ENCODE measurements at regions not wholly inside any gene's neighbourhood (a gene's known extent, or its start where the extent isn't known, plus 50 kb on each side); places are given as distances from the start of the nearest gene placed in this dataset.

DNA sequence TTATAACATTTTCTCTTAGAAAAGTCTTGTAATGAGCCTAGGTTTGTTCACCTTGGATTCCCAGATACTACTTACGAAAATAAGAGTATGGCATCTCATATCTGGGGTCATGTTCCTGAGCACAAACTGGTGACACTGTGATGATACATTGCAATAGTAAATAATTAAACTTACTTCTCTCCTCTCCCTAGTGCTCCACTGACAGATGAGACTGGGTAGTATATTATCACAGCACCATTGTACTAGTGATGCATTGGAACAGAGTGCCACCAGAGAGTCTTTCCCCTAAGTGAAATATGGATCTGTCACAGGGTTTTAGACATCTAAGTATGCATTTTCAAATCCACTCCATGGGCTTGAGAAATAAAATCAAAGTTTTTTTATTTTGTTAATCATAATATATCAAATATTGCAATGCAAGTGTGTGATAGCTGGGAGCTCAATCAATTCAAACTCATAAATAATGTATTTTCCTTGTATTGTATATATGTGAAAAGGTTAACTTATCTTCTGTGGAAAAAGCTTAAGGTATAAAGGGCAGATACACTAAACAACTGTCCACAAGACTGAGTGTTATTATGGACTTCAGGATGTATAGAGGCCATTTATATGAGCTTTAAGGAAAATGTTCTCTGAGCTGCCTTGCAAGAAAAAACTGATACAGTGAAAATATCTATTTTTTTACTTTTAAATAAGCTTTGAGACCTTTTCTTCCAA lies 275.5 kb downstream of the ZWINT start:
- H3K4me1 ChIP-seq = no peaks in the 10 kb centered on the region
- TF ChIP-seq, protein P1, sequence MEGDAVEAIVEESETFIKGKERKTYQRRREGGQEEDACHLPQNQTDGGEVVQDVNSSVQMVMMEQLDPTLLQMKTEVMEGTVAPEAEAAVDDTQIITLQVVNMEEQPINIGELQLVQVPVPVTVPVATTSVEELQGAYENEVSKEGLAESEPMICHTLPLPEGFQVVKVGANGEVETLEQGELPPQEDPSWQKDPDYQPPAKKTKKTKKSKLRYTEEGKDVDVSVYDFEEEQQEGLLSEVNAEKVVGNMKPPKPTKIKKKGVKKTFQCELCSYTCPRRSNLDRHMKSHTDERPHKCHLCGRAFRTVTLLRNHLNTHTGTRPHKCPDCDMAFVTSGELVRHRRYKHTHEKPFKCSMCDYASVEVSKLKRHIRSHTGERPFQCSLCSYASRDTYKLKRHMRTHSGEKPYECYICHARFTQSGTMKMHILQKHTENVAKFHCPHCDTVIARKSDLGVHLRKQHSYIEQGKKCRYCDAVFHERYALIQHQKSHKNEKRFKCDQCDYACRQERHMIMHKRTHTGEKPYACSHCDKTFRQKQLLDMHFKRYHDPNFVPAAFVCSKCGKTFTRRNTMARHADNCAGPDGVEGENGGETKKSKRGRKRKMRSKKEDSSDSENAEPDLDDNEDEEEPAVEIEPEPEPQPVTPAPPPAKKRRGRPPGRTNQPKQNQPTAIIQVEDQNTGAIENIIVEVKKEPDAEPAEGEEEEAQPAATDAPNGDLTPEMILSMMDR (IDR thresholded peaks at IDR 0.05) = no peak
- no peak for TF ChIP-seq POLR2AphosphoS5 (IDR thresholded peaks at IDR 0.05; ENCODE audit: insufficient read depth in 1 of 2, low read depth in 1 of 2)
- TF ChIP-seq POLR2A (IDR thresholded peaks at IDR 0.05) = no peak
- DNase-seq (ENCODE audit: extremely low spot score in 2 of 2) = no peak
- H3K4me3 ChIP-seq = no peak overlapping the region
- intact Hi-C loops (cut with DNase I) = no loop called here
- no peaks in the 10 kb centered on the region for H3K36me3 ChIP-seq
- no peaks in the 10 kb centered on the region for H3K27me3 ChIP-seq
- H3K27ac ChIP-seq = no peak overlapping the region
- H3K9me3 ChIP-seq = no peaks in the 10 kb centered on the region

DNA sequence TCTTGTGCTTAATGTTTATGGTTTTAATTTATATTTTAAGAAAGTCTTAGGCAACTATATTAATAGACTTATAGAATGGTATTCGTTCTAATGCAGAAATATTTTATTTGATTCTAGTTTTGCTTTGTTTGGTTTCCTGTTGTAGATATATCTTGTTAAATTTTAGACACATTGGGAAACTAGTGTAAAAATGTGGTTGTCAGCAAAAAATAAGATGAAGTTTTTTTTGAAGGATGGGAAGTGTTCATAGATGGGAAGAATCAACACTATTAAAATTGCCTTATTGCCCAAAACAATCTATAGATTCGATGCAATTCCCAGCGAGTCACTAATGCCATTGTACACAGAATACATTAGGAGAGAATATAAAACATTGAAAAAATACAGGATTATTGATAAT lies 278.9 kb downstream of the ZWINT start:
- intact Hi-C loops (cut with DNase I) = no loop called here
- no peak overlapping the region for H3K27ac ChIP-seq
- no peaks in the 10 kb centered on the region for H3K4me1 ChIP-seq
- no peaks in the 10 kb centered on the region for H3K36me3 ChIP-seq
- no peak for DNase-seq (ENCODE audit: extremely low spot score in 2 of 2)
- TF ChIP-seq, protein P1 (IDR thresholded peaks at IDR 0.05) = no peak
- no peak overlapping the region for H3K4me3 ChIP-seq
- no peaks in the 10 kb centered on the region for H3K9me3 ChIP-seq
- no peaks in the 10 kb centered on the region for H3K27me3 ChIP-seq

DNA sequence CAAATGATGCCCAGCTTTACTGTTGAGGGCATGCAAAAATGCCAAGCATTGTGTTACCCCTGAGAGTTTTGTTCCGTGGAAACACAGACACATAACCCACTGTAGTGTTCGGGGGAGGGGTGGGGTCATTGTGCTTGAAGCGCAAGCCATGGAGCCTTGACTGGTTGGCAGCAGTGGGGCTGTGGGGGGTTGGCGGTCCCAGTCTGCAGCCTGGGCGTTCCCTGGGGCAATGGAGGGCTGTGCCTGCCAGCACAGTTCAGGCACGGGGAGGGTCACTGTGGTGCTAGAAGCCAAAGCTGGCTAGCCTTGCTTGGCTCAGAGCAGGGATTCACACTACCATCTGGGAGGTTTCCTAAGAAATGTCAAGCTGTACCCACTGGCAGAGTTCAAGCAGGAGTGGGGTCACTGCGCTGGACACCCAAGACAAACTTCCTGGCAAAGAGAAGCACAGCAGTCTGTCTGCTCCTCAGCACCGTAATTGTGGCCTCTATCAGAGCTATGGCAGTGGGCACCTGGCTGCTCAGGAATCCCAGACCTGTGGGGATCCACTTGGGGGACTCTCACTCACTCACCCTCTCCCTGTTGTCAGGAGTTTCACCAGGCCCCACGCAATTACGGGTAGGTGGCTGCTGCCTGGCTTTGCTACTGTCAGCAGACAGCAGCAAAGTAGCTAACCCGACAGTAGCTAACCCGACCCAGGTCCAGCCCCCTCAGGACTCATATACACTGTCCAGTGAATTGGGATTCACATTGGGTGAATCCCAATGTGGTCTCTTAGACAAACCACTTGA lies 292.4 kb downstream of the ZWINT start:
- DNase-seq (ENCODE audit: extremely low spot score in 2 of 2) = no peak
- no peaks in the 10 kb centered on the region for H3K36me3 ChIP-seq
- TF ChIP-seq, protein P1 (IDR thresholded peaks at IDR 0.05) = no peak
- no peak for TF ChIP-seq POLR2A (IDR thresholded peaks at IDR 0.05)
- no peak for TF ChIP-seq POLR2AphosphoS5 (IDR thresholded peaks at IDR 0.05; ENCODE audit: insufficient read depth in 1 of 2, low read depth in 1 of 2)
- no peaks in the 10 kb centered on the region for H3K4me1 ChIP-seq
- no peak overlapping the region for H3K27ac ChIP-seq
- H3K4me3 ChIP-seq = no peak overlapping the region
- intact Hi-C loops (cut with DNase I) = no loop called here
- no peaks in the 10 kb centered on the region for H3K27me3 ChIP-seq
- H3K9me3 ChIP-seq = no peaks in the 10 kb centered on the region

DNA sequence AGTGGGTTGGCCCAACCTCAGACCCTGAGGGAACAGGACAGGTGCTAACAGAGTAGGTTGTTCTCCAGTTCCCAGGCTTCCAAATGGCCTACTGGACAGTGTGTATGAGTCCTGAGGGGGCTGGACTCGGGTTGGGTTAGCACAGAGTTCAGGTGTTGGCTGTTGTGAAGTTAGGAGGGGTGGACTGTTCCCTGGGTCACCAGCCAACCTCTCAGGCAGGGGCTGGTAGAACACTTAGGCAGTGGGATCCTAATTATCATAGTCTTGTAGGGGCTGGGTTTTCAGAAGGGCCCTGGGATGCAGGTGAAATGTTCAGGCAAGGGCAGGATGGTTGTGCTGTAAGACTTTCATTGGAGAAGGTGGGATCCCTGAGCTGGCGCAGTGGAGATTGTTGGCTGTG lies 293.0 kb downstream of the ZWINT start:
- Histone ChIP-seq H3K9me3 (no peaks in the 10 kb centered on the region), H3K4me1 (no peaks in the 10 kb centered on the region), H3K27ac (no peak overlapping the region), H3K27me3 (no peaks in the 10 kb centered on the region), H3K4me3 (no peak overlapping the region), H3K36me3 (no peaks in the 10 kb centered on the region)
- no peak for DNase-seq (ENCODE audit: extremely low spot score in 2 of 2)
- intact Hi-C loops (cut with DNase I) = no loop called here
- TF ChIP-seq, protein P1 (IDR thresholded peaks at IDR 0.05) = no peak
- TF ChIP-seq POLR2A (IDR thresholded peaks at IDR 0.05) (no peak), POLR2AphosphoS5 (IDR thresholded peaks at IDR 0.05; ENCODE audit: insufficient read depth in 1 of 2, low read depth in 1 of 2) (no peak)

DNA sequence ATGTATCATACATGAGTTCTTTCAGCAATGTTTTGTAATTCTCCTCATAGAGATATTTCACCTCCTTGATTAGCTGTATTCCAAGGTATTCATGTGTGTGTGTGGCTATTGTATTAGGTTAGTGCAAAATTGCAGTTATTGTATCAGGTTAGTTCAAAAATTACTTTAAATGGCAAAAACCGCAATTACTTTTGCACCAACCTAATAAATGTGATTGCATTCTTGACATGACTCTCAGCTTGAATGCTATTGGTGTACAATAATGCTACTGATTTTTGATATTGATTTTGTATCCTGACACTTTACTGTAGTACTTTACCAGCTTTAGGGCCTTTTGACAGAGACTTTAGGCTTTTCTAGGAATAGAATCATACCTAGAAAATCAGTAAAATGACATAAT lies 297.4 kb downstream of the ZWINT start:
- Histone ChIP-seq H3K27me3 (no peaks in the 10 kb centered on the region), H3K4me1 (no peaks in the 10 kb centered on the region), H3K27ac (no peak overlapping the region), H3K36me3 (no peaks in the 10 kb centered on the region), H3K4me3 (no peak overlapping the region), H3K9me3 (no peaks in the 10 kb centered on the region)
- TF ChIP-seq POLR2AphosphoS5 (IDR thresholded peaks at IDR 0.05; ENCODE audit: insufficient read depth in 1 of 2, low read depth in 1 of 2) (no peak), POLR2A (IDR thresholded peaks at IDR 0.05) (no peak)
- TF ChIP-seq, protein P1 (IDR thresholded peaks at IDR 0.05) = no peak
- intact Hi-C loops (cut with DNase I) = no loop called here
- DNase-seq (ENCODE audit: extremely low spot score in 2 of 2) = no peak

Data from vagina (tissue), 2 donors.